GM10248 (cell line): ENCODE measurements at regions not wholly inside any gene's neighbourhood (a gene's known extent, or its start where the extent isn't known, plus 50 kb on each side); places are given as distances from the start of the nearest gene placed in this dataset.

Experiments
- CTCF ChIA-PET: fragments of 300-600 bp; sonication (Branson Sonifier 250); formaldehyde crosslinking; extraction: SDS; loops from one replicate; lab custom pipeline; 2021; ENCODE audit warnings: antibody characterized with exemption; lab: Yijun Ruan, JAX
- POLR2A ChIA-PET: fragments of 350-650 bp; sonication (Branson Sonifier 250); formaldehyde crosslinking; extraction: SDS; loops from one replicate; lab custom pipeline; 2020; ENCODE audit warnings: antibody characterized with exemption; lab: Yijun Ruan, JAX
- DNase-seq: peaks from one replicate; pipeline ENCODE4 v3.0.0; 2012; ENCODE audit errors: extremely low spot score
- TF ChIP-seq, protein P1 (sequence below): IDR thresholded peaks from 2 replicates; pipeline ENCODE4 v1.5.1; 2012; ENCODE audit warnings: mild to moderate bottlenecking, low read depth; ENCODE audit errors: extremely low read depth, missing control alignments, control extremely low read depth

DNA sequence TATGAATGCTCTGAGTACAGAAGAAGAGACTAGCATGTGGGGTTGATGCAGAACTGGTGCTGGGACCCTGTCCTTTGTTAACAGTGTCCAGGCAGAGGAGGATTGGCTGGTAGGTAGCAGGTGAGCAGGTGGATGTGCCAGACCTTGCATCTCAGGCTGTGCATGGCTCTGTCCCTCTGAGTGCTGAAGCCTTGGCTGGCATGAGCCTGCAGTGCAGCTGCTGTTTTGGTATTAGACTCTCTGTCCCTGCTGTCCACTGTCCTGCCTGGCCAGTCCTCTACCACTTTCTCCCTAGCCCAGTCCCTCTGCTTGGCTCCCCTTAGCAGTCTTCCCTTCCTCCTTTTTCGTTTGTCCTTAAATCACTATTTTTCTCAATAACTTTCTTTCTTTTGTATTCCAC lies 213.6 kb upstream of the ZBED5 start:
- no peak for DNase-seq
- ChIA-PET CTCF (no interaction called here), POLR2A (no interaction called here)
- TF ChIP-seq, protein P1, sequence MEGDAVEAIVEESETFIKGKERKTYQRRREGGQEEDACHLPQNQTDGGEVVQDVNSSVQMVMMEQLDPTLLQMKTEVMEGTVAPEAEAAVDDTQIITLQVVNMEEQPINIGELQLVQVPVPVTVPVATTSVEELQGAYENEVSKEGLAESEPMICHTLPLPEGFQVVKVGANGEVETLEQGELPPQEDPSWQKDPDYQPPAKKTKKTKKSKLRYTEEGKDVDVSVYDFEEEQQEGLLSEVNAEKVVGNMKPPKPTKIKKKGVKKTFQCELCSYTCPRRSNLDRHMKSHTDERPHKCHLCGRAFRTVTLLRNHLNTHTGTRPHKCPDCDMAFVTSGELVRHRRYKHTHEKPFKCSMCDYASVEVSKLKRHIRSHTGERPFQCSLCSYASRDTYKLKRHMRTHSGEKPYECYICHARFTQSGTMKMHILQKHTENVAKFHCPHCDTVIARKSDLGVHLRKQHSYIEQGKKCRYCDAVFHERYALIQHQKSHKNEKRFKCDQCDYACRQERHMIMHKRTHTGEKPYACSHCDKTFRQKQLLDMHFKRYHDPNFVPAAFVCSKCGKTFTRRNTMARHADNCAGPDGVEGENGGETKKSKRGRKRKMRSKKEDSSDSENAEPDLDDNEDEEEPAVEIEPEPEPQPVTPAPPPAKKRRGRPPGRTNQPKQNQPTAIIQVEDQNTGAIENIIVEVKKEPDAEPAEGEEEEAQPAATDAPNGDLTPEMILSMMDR, result no peak

DNA sequence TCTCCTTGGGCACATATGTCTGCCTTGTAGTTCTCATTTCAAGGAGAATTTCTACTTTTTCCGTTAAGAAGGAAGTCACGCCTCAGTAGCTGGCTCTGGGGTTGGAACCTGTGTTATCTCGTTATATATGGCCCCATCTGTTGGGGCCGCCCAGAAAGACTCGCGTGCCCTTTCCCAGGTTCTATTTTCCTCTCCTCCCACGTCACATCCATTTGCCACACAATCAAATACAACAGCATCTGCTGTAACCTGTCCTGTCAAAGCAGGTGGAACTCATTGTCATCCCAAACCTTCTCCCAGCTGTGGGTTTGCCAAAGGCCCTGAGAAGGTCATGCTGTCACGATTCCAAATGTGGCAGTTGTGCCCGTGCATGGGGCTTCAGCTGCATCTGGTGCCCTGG lies 213.1 kb upstream of the ZBED5 start:
- CTCF ChIA-PET, result interaction anchor here (1.5 to 1.6 kb wide), 3 partner anchors 11 to 43 kb away, joined by 3 to 6 read pairs (median 5); no protein-coding TSS in a partner anchor
- no peak for DNase-seq
- POLR2A ChIA-PET, result no interaction called here
- TF ChIP-seq, protein P1, result no peak

DNA sequence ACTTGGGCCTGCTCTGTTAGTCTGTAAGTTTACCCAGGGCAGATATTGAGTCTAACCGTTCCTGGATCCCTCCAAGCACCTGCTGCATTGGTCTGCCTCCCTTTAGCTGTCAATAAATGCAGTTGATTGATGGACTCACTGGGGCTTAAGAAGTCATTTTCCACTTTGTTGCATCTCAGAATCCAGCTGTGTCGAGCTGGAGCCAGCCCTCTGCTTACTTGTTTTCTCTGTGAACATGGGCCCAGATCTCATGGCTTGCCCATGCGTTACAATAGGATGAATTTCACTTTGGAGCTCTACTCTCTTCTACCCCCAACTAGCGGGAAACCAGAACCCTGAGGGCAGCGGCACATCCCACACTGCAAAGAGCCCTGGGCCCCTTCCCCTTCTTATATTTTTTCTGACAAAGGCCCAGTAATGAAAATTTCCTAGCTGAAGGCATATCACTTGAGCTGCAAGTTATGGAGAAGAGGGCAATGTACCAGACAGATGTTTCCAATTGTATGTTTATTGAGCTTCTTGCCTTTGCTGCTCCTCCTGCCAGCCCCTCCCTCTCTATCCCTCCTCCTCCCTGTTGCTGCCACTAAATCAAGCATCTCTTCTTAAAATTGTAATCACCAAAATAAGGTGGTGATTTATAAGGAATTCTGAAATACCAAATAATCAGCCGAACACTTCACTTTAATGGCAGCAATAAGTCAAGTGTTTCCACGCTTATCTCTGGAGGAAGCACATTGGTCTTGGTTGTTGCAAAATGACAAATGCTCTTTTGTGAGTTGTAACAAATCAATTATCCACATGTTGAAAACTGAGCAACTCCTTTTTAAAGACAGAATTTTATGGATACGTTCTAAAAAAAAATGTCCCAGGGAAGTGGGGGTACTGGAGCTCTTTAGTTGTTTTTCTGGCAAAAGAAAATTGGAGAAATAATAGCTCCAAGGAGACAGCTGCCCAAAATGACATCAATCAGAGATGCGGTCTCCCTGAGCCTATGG lies 212.3 kb upstream of the ZBED5 start:
- POLR2A ChIA-PET, result no interaction called here
- no peak for DNase-seq
- TF ChIP-seq, protein P1, result no peak
- CTCF ChIA-PET, result interaction anchor here (0.8 to 1.6 kb wide), 4 partner anchors 12 to 46 kb away, joined by 3 to 6 read pairs (median 4); no protein-coding TSS in a partner anchor

DNA sequence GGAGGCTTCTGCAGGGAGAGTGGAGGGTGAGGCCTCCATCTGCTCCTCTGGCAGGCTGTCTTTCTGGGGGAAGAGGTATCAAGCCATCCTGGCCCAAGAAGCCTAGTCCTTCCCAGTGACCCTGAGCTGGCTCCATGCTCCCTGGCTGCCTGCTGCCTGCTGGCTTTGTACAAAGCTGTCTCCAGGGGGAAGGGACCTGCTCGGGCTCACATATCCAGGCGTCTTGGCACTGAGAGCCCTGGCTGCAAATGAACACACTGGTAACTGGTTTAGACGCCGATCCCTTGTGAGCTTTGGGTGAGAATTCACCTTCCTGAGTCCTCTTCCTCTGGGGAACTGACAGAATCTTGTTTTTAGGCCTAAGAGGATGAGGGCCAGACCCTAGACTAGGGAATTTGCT lies 210.3 kb upstream of the ZBED5 start:
- TF ChIP-seq, protein P1, result no peak
- POLR2A ChIA-PET, result no interaction called here
- DNase-seq, result no peak
- CTCF ChIA-PET, result interaction anchor here (1.3 to 1.6 kb wide), 2 partner anchors 30 to 40 kb away, joined by 3 read pairs; no protein-coding TSS in a partner anchor

DNA sequence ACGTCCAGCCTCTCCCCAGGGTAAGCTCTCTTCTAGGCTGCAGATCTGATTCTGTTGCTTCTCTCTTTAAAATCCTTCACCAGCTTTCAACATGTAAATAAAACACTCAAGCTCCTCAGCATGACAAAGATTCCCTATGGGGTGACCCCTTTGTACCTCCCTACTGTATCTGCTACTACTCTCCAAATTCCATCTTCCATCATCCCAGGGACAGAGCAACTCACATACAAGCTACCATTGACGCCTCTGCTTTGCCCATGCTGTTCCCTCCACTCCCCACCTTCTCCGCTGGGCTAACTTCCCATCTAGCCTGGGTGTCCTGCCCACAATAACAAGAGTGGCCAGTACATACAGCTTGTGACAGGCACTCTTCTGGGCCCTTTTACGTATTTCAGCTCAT lies 207.5 kb upstream of the ZBED5 start:
- DNase-seq, result no peak
- TF ChIP-seq, protein P1, result no peak
- ChIA-PET CTCF (interaction anchor here (1.8 to 2.3 kb wide), 3 partner anchors 11 to 37 kb away, joined by 4 to 6 read pairs (median 5); no protein-coding TSS in a partner anchor), POLR2A (no interaction called here)

DNA sequence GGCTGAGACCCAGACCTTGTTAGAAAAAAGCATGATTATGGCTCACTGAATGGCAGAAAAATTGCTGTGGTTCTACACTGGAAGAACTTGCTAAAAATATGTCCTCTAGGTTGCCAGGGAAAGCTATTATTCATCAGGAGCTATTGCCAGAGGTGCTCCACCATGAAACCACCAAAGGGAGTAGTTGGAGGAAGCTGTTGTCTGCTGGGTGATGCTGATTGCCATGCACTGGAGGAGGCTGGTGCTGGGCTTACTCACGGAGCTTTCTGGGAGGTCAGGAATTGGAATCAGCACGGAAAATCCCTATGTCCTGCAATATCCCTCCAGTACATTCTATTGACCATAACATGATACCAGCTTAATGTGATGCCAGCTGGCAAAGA lies 199.6 kb upstream of the ZBED5 start:
- ChIA-PET CTCF (interaction anchor here (0.8 kb wide), 1 partner anchor 35 kb away, joined by 3 read pairs; no protein-coding TSS in a partner anchor), POLR2A (no interaction called here)
- TF ChIP-seq, protein P1, result no peak
- no peak for DNase-seq
